HCT116 (cell line): ENCODE measurements at regions not wholly inside any gene's neighbourhood (a gene's known extent, or its start where the extent isn't known, plus 50 kb on each side); places are given as distances from the start of the nearest gene placed in this dataset.

Experiments used
- ATAC-seq: fragments of 200-7000 bp; cut with Tn5 transposase; 2 replicates; pipeline ENCODE4 v1.9.1; 2020; ENCODE audit warnings: mild to moderate bottlenecking, moderate library complexity
- BruUV-seq: library from RNA; stranded (reverse); fragments of 400-500 nt; replicated peaks from 2 replicates; lab custom pipeline; 2021; lab: Mats Ljungman, UMichigan
- CTCF ChIA-PET: fragments of 300-600 bp; sonication (Branson Sonifier 250); formaldehyde crosslinking; loops from one replicate; lab custom pipeline; 2021; ENCODE audit warnings: antibody characterized with exemption; lab: Charles Lee
- POLR2A ChIA-PET: fragments of 300-600, 350-600 bp; sonication (Branson Sonifier 250); formaldehyde crosslinking; loops from one replicate; lab custom pipeline; 2021; ENCODE audit warnings: antibody characterized with exemption; lab: Charles Lee
- RAD21 ChIA-PET, 2 experiments: fragments of 300-600 bp; sonication (Branson Sonifier 250); formaldehyde crosslinking; loops; one replicate each; lab custom pipeline; 2023; ENCODE audit warnings: low total read pairs in 2 of 2; ENCODE audit not compliant: uncharacterized antibody in 2 of 2, unreplicated experiment in 2 of 2, low non-redundant PET in 1 of 2; lab: Charles Lee
- DNase-seq: peaks from one replicate; pipeline ENCODE4 v3.0.0-alpha.2; 2010; ENCODE audit warnings: low read depth, low spot score
- H2AFZ ChIP-seq: fragments of 200-600 bp; shearing (Covaris generic), sonication (generic); 2 replicates; pipeline ENCODE4 v1.6.1; 2017; ENCODE audit warnings: low read depth, mixed run types, mixed read lengths, antibody characterized with exemption, low read length; ENCODE audit not compliant: poor library complexity, severe bottlenecking
- H3K27ac ChIP-seq: 2 replicates; pipeline ENCODE4 v1.5.1; 2012; ENCODE audit warnings: low read depth, low read length
- H3K27me3 ChIP-seq: fragments of 200-600 bp; sonication (generic); 2 replicates; pipeline ENCODE4 v1.6.1; 2016; ENCODE audit warnings: mixed run types, low read length, mixed read lengths; ENCODE audit not compliant: insufficient read depth
- H3K36me3 ChIP-seq, 2 experiments: fragments of 200-500 bp in 1 of 2; fragments of 200-600 bp in 1 of 2; sonication (Bioruptor generic) in 1 of 2; sonication (generic) in 1 of 2; 2 replicates each; pipeline versions ENCODE4 v1.5.1 to v1.6.1; 2014 to 2016; ENCODE audit warnings: low read length in 2 of 2, inconsistent platforms in 1 of 2, mixed read lengths in 1 of 2, mixed run types in 1 of 2; ENCODE audit not compliant: insufficient read depth in 2 of 2, control insufficient read depth in 1 of 2
- H3K4me1 ChIP-seq, 2 experiments: fragments of 200-600 bp in 1 of 2; sonication (generic) in 1 of 2; 2 replicates each; pipeline versions ENCODE4 v1.5.1 to v1.6.1; 2012 to 2017; ENCODE audit warnings: low read length in 2 of 2, inconsistent platforms in 1 of 2, mild to moderate bottlenecking in 1 of 2, mixed read lengths in 1 of 2, mixed run types in 1 of 2, moderate library complexity in 1 of 2; ENCODE audit not compliant: insufficient read depth in 2 of 2, control insufficient read depth in 1 of 2
- H3K4me2 ChIP-seq: fragments of 200-600 bp; sonication (generic); 2 replicates; pipeline ENCODE4 v1.6.1; 2017; ENCODE audit warnings: mixed run types, low read length, mixed read lengths
- H3K4me3 ChIP-seq, 2 experiments: fragments of 200-600 bp in 1 of 2; sonication (generic) in 1 of 2; replicated peaks in 1 of 2; 2 replicates each; pipeline ENCODE4 v1.5.1; 2011 to 2016; ENCODE audit warnings: low read length in 2 of 2, control low read depth in 1 of 2, low read depth in 1 of 2, mild to moderate bottlenecking in 1 of 2, mixed read lengths in 1 of 2, mixed run types in 1 of 2
- H3K79me2 ChIP-seq: fragments of 200-600 bp; sonication (generic); 2 replicates; pipeline ENCODE4 v1.6.1; 2017; ENCODE audit warnings: mild to moderate bottlenecking, mixed run types, low read length, moderate library complexity, mixed read lengths; ENCODE audit not compliant: insufficient read depth
- H3K9ac ChIP-seq: fragments of 200-600 bp; sonication (generic); 2 replicates; pipeline ENCODE4 v1.6.1; 2016; ENCODE audit warnings: low read length, mixed read lengths
- H3K9me2 ChIP-seq: fragments of 200-600 bp; sonication (generic), shearing (Covaris generic); 2 replicates; pipeline ENCODE4 v1.6.1; 2017; ENCODE audit warnings: mixed run types, mild to moderate bottlenecking, moderate library complexity; ENCODE audit not compliant: insufficient read depth
- H3K9me3 ChIP-seq, 2 experiments: fragments of 200-500 bp in 1 of 2; fragments of 200-600 bp in 1 of 2; sonication (Bioruptor generic) in 1 of 2; sonication (generic) in 1 of 2; 2 replicates each; pipeline ENCODE4 v1.6.1; 2014 to 2017; ENCODE audit warnings: low read length in 2 of 2, mixed read lengths in 2 of 2, inconsistent platforms in 1 of 2, low read depth in 1 of 2, mild to moderate bottlenecking in 1 of 2, mixed run types in 1 of 2, moderate library complexity in 1 of 2; ENCODE audit not compliant: control insufficient read depth in 1 of 2, insufficient read depth in 1 of 2
- H4K20me1 ChIP-seq: fragments of 200-600 bp; sonication (generic), shearing (Covaris generic); 2 replicates; pipeline ENCODE4 v1.6.1; 2017; ENCODE audit warnings: mixed run types, mild to moderate bottlenecking, moderate library complexity; ENCODE audit not compliant: insufficient read depth
- CBX3 ChIP-seq: IDR thresholded peaks from 2 replicates; pipeline ENCODE4 v1.6.1; 2012; ENCODE audit warnings: low read depth
- CEBPB ChIP-seq: IDR thresholded peaks from 2 replicates; pipeline ENCODE4 v1.6.1; 2012; ENCODE audit warnings: low read depth
- EGR1 ChIP-seq: IDR thresholded peaks from 2 replicates; pipeline ENCODE4 v1.6.1; 2012; ENCODE audit warnings: low read depth
- ELF1 ChIP-seq: IDR thresholded peaks from 2 replicates; pipeline ENCODE4 v1.6.1; 2012; ENCODE audit warnings: low read depth, borderline replicate concordance
- EZH2 ChIP-seq: fragments of 200-600 bp; sonication (generic); IDR thresholded peaks from 2 replicates; pipeline ENCODE4 v1.6.1; 2017; ENCODE audit warnings: antibody characterized with exemption, mixed run types
- EZH2phosphoT487 ChIP-seq: fragments of 200-600 bp; IDR thresholded peaks from 2 replicates; pipeline ENCODE4 v1.6.1; 2018; ENCODE audit warnings: antibody characterized with exemption, borderline replicate concordance
- FOSL1 ChIP-seq: IDR thresholded peaks from 2 replicates; pipeline ENCODE4 v1.6.1; 2012; ENCODE audit warnings: low read depth
- JUND ChIP-seq: IDR thresholded peaks from 2 replicates; pipeline ENCODE4 v1.6.1; 2012
- POLR2A ChIP-seq: IDR thresholded peaks from 2 replicates; pipeline ENCODE4 v1.7.0; 2011; ENCODE audit warnings: borderline replicate concordance; ENCODE audit not compliant: insufficient read depth, insufficient read length; ENCODE audit errors: extremely low read depth
- RAD21 ChIP-seq: IDR thresholded peaks from 2 replicates; pipeline ENCODE4 v1.6.1; 2012; ENCODE audit warnings: low read depth, mild to moderate bottlenecking
- REST ChIP-seq: IDR thresholded peaks from 2 replicates; pipeline ENCODE4 v1.6.1; 2012; ENCODE audit warnings: low read depth
- SIN3A ChIP-seq: IDR thresholded peaks from 2 replicates; pipeline ENCODE4 v1.6.1; 2012; ENCODE audit warnings: low read depth
- SRF ChIP-seq: IDR thresholded peaks from 2 replicates; pipeline ENCODE4 v1.6.1; 2012; ENCODE audit warnings: low read depth
- TCF7L2 ChIP-seq: IDR thresholded peaks from 2 replicates; pipeline ENCODE4 v1.7.0; 2011; ENCODE audit warnings: borderline replicate concordance, inconsistent platforms; ENCODE audit not compliant: insufficient read depth, insufficient read length; ENCODE audit errors: extremely low read depth
- YY1 ChIP-seq: IDR thresholded peaks from 2 replicates; pipeline ENCODE4 v1.6.1; 2011; ENCODE audit warnings: low read length, low read depth, moderate library complexity, mild to moderate bottlenecking; ENCODE audit not compliant: insufficient replicate concordance; ENCODE audit errors: extremely low read depth
- ZBTB33 ChIP-seq: IDR thresholded peaks from 2 replicates; pipeline ENCODE4 v1.6.1; 2011; ENCODE audit warnings: mild to moderate bottlenecking, low read length, moderate library complexity; ENCODE audit not compliant: insufficient replicate concordance; ENCODE audit errors: extremely low read depth
- ZFX ChIP-seq: fragments of 450-650 bp; IDR thresholded peaks from 2 replicates; pipeline ENCODE4 v1.6.1; 2017
- ZNF274 ChIP-seq: fragments of 200-500 bp; sonication (Bioruptor generic); IDR thresholded peaks from 2 replicates; pipeline ENCODE4 v1.6.1; 2014; ENCODE audit warnings: mild to moderate bottlenecking, low read depth, low read length, inconsistent platforms
- intact Hi-C: fragments of 100-400 bp; cut with micrococcal nuclease; formaldehyde crosslinking; loops from 2 replicates; pipeline ENCODE4 v1.10.0; 2022
- TF ChIP-seq, protein P1 (sequence below): IDR thresholded peaks from 2 replicates; pipeline ENCODE4 v1.6.1; 2012
- TF ChIP-seq, protein P2 (sequence below), 3 experiments: fragments of 200-600 bp in 1 of 3; sonication (generic) in 1 of 3; IDR thresholded peaks in 2 of 3; conservative IDR thresholded peaks in 1 of 3; 2 replicates each; pipeline ENCODE4 v1.5.1; 2012 to 2017; ENCODE audit warnings: low read depth in 2 of 3, low read length in 2 of 3, antibody characterized with exemption in 1 of 3, borderline replicate concordance in 1 of 3, control low read depth in 1 of 3, mild to moderate bottlenecking in 1 of 3, mixed read lengths in 1 of 3, mixed run types in 1 of 3, moderate library complexity in 1 of 3; ENCODE audit not compliant: insufficient read depth in 1 of 3

DNA sequence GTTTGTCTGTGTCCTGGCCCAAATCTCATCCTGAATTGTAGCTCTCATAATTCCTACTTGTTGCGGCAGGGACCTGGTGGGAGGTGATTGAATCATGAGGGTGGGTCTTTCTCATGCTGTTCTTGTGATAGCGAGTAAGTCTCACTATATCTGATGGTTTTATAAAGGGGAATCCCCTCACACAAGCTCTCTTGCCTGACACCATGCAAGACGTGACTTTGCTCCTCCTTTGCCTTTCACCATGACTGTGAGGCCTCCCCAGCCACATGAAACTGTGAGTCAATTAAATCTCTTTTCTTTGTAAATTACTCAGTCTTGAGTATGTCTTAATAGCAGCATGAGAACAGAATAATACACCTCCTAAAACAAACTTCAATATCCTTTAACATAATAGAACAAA, 1065.6 kb downstream of the PLA2G4A start:
- Histone ChIP-seq H4K20me1 (no peaks in the 10 kb centered on the region), H3K27me3 (no peaks in the 10 kb centered on the region), H3K4me3 (no peak overlapping the region), H3K9me3 (no peaks in the 10 kb centered on the region), H3K79me2 (no peaks in the 10 kb centered on the region), H3K4me2 (no peak overlapping the region), H3K27ac (no peak overlapping the region), H3K9me2 (no peaks in the 10 kb centered on the region), H2AFZ (no peak overlapping the region), H3K4me1 (no peaks in the 10 kb centered on the region), H3K36me3 (no peaks in the 10 kb centered on the region), H3K9ac (no peak overlapping the region)
- intact Hi-C loops = no loop called here
- ATAC-seq (no peak), DNase-seq (no peak)
- POLR2A ChIA-PET = no interaction called here
- no TSS peak for BruUV-seq
- TF ChIP-seq SRF = no peak
- no peak for TF ChIP-seq YY1
- TF ChIP-seq RAD21 = no peak
- TF ChIP-seq SIN3A = no peak
- no peak for TF ChIP-seq REST
- TF ChIP-seq EGR1 = no peak
- no peak for TF ChIP-seq JUND
- no peak for TF ChIP-seq ZNF274
- no peak for TF ChIP-seq ZFX
- no peak for TF ChIP-seq ELF1
- TF ChIP-seq ZBTB33 = no peak
- no peak for TF ChIP-seq CEBPB
- no peak for TF ChIP-seq TCF7L2
- TF ChIP-seq, protein P1, sequence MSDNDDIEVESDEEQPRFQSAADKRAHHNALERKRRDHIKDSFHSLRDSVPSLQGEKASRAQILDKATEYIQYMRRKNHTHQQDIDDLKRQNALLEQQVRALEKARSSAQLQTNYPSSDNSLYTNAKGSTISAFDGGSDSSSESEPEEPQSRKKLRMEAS = no peak
- no peak for TF ChIP-seq FOSL1
- TF ChIP-seq CBX3 = no peak
- TF ChIP-seq EZH2phosphoT487 = no peak
- TF ChIP-seq POLR2A = no peak
- TF ChIP-seq EZH2 = no peak
- TF ChIP-seq, protein P2, sequence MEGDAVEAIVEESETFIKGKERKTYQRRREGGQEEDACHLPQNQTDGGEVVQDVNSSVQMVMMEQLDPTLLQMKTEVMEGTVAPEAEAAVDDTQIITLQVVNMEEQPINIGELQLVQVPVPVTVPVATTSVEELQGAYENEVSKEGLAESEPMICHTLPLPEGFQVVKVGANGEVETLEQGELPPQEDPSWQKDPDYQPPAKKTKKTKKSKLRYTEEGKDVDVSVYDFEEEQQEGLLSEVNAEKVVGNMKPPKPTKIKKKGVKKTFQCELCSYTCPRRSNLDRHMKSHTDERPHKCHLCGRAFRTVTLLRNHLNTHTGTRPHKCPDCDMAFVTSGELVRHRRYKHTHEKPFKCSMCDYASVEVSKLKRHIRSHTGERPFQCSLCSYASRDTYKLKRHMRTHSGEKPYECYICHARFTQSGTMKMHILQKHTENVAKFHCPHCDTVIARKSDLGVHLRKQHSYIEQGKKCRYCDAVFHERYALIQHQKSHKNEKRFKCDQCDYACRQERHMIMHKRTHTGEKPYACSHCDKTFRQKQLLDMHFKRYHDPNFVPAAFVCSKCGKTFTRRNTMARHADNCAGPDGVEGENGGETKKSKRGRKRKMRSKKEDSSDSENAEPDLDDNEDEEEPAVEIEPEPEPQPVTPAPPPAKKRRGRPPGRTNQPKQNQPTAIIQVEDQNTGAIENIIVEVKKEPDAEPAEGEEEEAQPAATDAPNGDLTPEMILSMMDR (IDR thresholded peaks at IDR 0.05 in 2 of 3, conservative IDR thresholded peaks at IDR 0.05 in 1 of 3; ENCODE audit: borderline replicate concordance in 1 of 3, insufficient read depth in 1 of 3, low read depth in 2 of 3, low read length in 2 of 3) = no peak
- RAD21 ChIA-PET = no interaction called here
- CTCF ChIA-PET = no interaction called here
